ENCODE measurements at regions not wholly inside any gene's neighbourhood (a gene's known extent, or its start where the extent isn't known, plus 50 kb on each side); places are given as distances from the start of the nearest gene placed in this dataset.
"Not testable (repeated sequence)": the region's sequence is repeated elsewhere in the genome, so short reads cannot be mapped to it uniquely, and the experiment has no call there.

DNA sequence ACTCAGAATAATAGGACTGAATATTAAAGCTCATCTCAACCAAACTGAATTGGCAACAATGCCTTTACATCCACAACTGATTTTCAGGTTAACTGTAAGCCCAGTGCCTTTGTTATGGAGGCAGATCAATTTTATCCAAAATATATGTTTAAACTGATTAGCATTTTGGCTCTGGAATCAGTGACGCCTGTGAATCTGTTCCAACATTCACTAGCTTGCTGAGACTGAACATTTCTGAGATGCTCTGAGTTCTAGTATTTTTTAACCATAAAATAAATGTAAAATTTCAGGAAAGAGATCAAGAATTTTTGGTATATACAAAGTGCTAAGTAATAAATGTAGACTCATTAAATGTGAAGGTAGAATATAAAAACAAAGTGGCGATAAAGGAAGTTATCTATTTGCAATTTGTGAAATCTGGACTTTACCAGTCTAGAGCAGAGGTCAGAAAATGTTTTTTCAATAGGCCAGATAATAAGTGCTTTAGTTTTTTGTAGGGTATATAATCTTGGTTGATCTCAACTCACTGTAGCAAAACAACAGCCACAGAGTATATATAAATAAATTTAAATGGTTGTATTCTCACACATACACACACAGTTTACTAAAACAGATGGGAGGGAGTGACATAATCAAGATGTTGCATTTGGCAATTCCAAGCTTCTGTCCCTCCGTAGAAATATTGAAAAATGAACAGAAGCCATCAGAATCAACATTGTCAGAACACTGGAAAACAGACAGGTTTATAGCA, 560.3 kb downstream of the ZWINT start:
- TF ChIP-seq, protein P1, sequence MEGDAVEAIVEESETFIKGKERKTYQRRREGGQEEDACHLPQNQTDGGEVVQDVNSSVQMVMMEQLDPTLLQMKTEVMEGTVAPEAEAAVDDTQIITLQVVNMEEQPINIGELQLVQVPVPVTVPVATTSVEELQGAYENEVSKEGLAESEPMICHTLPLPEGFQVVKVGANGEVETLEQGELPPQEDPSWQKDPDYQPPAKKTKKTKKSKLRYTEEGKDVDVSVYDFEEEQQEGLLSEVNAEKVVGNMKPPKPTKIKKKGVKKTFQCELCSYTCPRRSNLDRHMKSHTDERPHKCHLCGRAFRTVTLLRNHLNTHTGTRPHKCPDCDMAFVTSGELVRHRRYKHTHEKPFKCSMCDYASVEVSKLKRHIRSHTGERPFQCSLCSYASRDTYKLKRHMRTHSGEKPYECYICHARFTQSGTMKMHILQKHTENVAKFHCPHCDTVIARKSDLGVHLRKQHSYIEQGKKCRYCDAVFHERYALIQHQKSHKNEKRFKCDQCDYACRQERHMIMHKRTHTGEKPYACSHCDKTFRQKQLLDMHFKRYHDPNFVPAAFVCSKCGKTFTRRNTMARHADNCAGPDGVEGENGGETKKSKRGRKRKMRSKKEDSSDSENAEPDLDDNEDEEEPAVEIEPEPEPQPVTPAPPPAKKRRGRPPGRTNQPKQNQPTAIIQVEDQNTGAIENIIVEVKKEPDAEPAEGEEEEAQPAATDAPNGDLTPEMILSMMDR (conservative IDR thresholded peaks at IDR 0.05): no peak
- no peak overlapping the region for H3K27ac ChIP-seq

DNA sequence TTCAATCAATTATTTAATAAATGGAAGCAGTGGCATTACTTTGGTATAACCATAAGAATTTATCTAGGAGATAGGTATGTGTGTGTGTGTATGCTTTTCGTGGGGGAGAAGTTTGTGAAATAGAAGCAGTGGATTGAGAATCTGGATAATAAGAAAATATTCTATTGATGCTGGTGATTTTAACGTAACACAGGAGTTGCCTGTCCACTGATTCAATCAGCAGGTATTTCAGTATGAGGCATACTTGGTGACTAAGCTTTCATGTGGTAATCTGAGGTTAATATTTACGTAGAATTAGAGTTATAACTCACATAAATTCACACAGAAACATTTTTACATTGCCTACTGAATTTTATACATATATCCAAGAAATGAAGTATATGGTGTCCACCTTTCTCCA, 568.0 kb downstream of the ZWINT start:
- TF ChIP-seq, protein P1 (conservative IDR thresholded peaks at IDR 0.05): no peak
- H3K27ac ChIP-seq: no peak overlapping the region

DNA sequence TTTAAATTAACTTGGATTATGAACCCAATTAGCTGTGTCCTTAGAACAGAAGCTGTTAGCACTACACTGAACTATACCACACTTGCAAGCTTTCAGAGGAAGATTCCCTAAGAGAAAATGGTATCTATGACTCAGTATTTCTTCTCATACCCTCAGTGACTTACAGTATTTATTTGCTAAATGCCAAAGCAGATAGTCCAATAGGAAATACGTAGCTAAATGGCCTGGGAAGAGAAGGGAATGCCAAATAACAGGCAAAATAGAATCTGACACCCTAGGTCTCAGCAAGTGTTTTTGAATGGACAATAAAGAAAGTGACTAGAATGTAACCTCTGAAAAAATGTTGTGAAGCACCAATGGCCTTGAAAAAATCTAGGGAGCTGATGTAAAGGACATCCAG, 570.8 kb downstream of the ZWINT start:
- not testable (repeated sequence) for H3K27ac ChIP-seq

DNA sequence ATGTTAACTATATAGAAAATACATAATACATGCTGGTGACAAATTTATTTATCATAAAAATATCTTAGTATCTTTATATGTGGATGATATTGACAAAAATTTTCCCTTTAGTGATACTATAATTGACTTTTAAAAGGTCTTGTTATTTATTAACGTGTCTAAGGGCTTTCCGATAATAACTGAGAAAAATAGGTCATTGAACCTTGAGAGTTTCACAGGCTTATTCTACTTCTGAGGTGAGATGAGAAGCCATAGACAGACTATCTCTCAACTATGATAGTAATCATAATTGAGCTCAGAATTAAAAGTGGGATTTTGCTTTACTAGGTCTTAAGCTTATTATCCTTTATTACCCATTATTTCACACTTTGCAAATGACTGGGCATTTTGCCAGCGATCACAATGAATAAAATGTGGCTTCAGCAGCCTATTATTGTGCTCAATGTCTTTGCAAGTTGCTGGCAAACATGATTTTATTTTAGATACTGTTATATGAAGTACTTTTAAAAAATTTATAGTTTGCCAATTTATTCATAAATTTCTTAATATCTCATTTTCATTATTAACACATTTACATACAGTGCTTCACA, 574.5 kb downstream of the ZWINT start:
- no peak overlapping the region for H3K27ac ChIP-seq
- TF ChIP-seq, protein P1 (conservative IDR thresholded peaks at IDR 0.05): no peak

DNA sequence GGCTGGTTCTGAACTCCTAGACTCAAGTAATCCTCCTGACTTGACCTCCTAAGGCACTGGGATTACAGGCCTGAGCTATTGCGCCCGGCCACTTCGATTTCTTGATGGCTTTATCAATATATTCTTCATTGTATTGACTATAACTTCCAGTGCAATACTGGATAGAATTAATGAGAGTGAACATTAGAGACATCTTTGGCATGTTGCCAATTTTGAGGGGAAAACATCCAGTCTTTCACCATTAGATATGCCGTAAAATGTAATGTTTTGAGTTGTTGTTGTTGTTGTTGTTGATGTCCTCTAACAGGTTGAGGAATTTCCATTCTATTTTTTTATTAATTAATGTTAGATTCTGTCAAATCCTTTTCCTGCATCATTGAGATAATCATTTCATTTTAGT, 578.9 kb downstream of the ZWINT start:
- no peak overlapping the region for H3K27ac ChIP-seq
- TF ChIP-seq, protein P1 (conservative IDR thresholded peaks at IDR 0.05): no peak

DNA sequence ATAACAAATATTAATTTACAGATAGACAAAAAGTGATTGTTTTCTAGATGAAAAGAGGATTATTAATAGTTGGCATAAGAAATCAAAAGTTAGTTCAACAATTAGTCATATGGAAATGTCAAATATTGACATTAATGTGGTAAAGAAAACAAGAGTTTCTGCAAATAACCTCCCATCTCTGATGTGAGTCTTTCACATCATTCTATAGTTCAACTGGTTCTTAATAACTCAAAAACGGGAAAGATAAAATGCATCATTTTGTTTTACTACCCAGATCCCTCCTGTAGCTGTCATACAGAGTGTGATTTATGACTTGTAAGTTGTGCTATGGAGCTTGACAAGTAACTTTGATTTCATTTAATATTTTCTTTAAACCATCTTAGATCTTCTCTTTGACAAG, 594.8 kb downstream of the ZWINT start:
- no peak overlapping the region for H3K27ac ChIP-seq
- TF ChIP-seq, protein P1 (conservative IDR thresholded peaks at IDR 0.05): no peak

DNA sequence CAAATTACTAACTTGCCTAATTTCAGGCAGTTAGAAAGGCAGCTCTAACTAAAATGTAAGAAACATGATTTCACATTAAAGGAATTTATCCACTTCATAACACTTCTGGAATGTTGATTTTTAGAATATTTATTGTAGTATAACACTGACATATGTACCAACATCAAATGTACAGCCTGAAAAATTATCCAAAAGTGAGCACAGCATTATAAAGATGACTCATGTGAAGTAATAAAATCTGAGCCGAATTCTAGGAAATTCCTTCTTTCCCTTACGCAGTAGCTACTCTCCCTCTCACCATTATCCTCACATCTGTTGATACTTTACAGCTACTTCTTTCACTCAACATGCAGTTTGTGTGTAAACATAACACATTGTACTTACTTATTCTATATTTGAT, 610.6 kb downstream of the ZWINT start:
- TF ChIP-seq, protein P1 (conservative IDR thresholded peaks at IDR 0.05): no peak
- no peak overlapping the region for H3K27ac ChIP-seq

DNA sequence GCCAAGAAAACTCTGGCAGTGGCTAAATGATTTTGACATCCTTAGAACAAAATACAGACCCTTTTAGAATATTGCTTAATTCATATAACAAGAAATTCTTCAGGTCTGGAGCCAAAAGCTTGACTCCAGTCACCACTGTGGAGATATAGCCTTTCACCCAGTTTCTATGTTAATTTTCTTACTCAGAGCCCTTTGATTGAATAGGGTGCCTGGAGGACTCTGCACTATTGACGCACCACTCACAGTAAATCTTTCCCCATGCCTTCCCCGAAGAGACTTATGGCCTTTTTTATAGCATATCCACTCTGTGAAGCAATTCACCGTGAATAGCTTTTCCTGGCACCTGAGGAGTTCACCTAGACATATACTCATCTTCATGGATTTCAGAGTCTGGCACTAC, 613.8 kb downstream of the ZWINT start:
- H3K27ac ChIP-seq: no peak overlapping the region
- TF ChIP-seq, protein P1 (conservative IDR thresholded peaks at IDR 0.05): no peak

Data from VCaP (cell line).